ENCODE measurements at regions not wholly inside any gene's neighbourhood (a gene's known extent, or its start where the extent isn't known, plus 50 kb on each side); places are given as distances from the start of the nearest gene placed in this dataset.
A peak's percentile ranks its signal among the peaks of the same experiment; 100 is the strongest.

DNA sequence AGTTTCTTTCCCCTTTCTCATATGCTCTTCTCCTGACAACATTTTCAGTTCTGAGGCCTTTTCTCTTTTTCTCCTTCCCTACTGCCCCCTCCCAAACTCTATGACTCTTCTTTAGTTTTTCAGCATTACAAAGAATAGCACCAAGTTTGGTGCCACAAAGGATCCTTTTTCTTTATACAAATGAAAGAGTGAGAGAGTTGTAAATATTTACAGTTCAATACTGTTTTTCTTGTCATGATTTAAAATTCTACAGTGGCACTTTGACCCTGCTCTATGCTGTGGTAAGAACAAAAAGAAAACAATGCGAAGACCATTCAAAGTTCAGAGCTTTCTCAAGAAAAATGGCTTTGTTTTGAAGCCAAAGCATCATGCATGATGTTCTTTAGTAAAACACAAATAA is 667.9 kb upstream of the SGO1 start:
- Histone ChIP-seq H3K79me2 (replicated peaks; ENCODE audit: insufficient read depth) (no peaks in the 10 kb centered on the region), H3K4me3 (no peak overlapping the region), H2AFZ (no peak overlapping the region), H3K27me3 (ENCODE audit: insufficient read depth) (peaks cover 15% of the 10 kb centered on the region), H4K20me1 (replicated peaks; ENCODE audit: insufficient read depth) (no peaks in the 10 kb centered on the region), H3K27ac (ENCODE audit: low read depth) (no peak overlapping the region), H3F3A (replicated peaks; ENCODE audit: low read depth) (no peaks in the 10 kb centered on the region), H3K4me2 (peak overlapping the region; percentile 39; the same call in 1 of the 2 replicates), H3K36me3 (ENCODE audit: insufficient read depth) (no peaks in the 10 kb centered on the region), H3K4me1 (ENCODE audit: insufficient read depth) (peaks cover 24% of the 10 kb centered on the region; the same call in 1 of the 2 replicates), H3K9me2 (ENCODE audit: insufficient read depth) (no peaks in the 10 kb centered on the region)
- Mint-ChIP-seq H3K36me3 (ENCODE audit: low read depth) (no peaks in the 10 kb centered on the region; the same call in 2 of the 3 replicates), H3K9me3 (no peaks in the 10 kb centered on the region), H3K4me1 (peaks cover 14% of the 10 kb centered on the region), H3K27ac (no peak overlapping the region), H3K4me3 (no peak overlapping the region), H3K27me3 (ENCODE audit: insufficient read depth, low read depth, poor library complexity) (no peaks in the 10 kb centered on the region)
- no peak for DNase-seq (ENCODE audit: low spot score)
- no peak for TF ChIP-seq ZNF114 (CRISPR knock-in tag; IDR thresholded peaks at IDR 0.05)
- TF ChIP-seq NANOG (IDR thresholded peaks at IDR 0.05; ENCODE audit: borderline replicate concordance) = no peak
- TF ChIP-seq STAT1 (IDR thresholded peaks at IDR 0.05; ENCODE audit: unreplicated experiment) = no peak
- no peak for TF ChIP-seq ZNF331 (CRISPR knock-in tag; IDR thresholded peaks at IDR 0.05; ENCODE audit: low read depth)
- TF ChIP-seq JUNB (IDR thresholded peaks at IDR 0.05; ENCODE audit: unreplicated experiment) = no peak
- TF ChIP-seq EZH2phosphoT487 (IDR thresholded peaks at IDR 0.05; ENCODE audit: unreplicated experiment) = no peak
- no peak for TF ChIP-seq CREB1 (CRISPR knock-in tag; IDR thresholded peaks at IDR 0.05; ENCODE audit: low read depth)
- TF ChIP-seq, protein P1, sequence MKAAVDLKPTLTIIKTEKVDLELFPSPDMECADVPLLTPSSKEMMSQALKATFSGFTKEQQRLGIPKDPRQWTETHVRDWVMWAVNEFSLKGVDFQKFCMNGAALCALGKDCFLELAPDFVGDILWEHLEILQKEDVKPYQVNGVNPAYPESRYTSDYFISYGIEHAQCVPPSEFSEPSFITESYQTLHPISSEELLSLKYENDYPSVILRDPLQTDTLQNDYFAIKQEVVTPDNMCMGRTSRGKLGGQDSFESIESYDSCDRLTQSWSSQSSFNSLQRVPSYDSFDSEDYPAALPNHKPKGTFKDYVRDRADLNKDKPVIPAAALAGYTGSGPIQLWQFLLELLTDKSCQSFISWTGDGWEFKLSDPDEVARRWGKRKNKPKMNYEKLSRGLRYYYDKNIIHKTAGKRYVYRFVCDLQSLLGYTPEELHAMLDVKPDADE (IDR thresholded peaks at IDR 0.05) = no peak
- TF ChIP-seq EZH2 (IDR thresholded peaks at IDR 0.05; ENCODE audit: low read depth, unreplicated experiment) = no peak
- TF ChIP-seq, protein P2, sequence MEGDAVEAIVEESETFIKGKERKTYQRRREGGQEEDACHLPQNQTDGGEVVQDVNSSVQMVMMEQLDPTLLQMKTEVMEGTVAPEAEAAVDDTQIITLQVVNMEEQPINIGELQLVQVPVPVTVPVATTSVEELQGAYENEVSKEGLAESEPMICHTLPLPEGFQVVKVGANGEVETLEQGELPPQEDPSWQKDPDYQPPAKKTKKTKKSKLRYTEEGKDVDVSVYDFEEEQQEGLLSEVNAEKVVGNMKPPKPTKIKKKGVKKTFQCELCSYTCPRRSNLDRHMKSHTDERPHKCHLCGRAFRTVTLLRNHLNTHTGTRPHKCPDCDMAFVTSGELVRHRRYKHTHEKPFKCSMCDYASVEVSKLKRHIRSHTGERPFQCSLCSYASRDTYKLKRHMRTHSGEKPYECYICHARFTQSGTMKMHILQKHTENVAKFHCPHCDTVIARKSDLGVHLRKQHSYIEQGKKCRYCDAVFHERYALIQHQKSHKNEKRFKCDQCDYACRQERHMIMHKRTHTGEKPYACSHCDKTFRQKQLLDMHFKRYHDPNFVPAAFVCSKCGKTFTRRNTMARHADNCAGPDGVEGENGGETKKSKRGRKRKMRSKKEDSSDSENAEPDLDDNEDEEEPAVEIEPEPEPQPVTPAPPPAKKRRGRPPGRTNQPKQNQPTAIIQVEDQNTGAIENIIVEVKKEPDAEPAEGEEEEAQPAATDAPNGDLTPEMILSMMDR (conservative IDR thresholded peaks at IDR 0.05; ENCODE audit: low read depth in 2 of 2) = no peak
- TF ChIP-seq POLR2AphosphoS5 (IDR thresholded peaks at IDR 0.05; ENCODE audit: low read depth) = no peak
- TF ChIP-seq, protein P3, sequence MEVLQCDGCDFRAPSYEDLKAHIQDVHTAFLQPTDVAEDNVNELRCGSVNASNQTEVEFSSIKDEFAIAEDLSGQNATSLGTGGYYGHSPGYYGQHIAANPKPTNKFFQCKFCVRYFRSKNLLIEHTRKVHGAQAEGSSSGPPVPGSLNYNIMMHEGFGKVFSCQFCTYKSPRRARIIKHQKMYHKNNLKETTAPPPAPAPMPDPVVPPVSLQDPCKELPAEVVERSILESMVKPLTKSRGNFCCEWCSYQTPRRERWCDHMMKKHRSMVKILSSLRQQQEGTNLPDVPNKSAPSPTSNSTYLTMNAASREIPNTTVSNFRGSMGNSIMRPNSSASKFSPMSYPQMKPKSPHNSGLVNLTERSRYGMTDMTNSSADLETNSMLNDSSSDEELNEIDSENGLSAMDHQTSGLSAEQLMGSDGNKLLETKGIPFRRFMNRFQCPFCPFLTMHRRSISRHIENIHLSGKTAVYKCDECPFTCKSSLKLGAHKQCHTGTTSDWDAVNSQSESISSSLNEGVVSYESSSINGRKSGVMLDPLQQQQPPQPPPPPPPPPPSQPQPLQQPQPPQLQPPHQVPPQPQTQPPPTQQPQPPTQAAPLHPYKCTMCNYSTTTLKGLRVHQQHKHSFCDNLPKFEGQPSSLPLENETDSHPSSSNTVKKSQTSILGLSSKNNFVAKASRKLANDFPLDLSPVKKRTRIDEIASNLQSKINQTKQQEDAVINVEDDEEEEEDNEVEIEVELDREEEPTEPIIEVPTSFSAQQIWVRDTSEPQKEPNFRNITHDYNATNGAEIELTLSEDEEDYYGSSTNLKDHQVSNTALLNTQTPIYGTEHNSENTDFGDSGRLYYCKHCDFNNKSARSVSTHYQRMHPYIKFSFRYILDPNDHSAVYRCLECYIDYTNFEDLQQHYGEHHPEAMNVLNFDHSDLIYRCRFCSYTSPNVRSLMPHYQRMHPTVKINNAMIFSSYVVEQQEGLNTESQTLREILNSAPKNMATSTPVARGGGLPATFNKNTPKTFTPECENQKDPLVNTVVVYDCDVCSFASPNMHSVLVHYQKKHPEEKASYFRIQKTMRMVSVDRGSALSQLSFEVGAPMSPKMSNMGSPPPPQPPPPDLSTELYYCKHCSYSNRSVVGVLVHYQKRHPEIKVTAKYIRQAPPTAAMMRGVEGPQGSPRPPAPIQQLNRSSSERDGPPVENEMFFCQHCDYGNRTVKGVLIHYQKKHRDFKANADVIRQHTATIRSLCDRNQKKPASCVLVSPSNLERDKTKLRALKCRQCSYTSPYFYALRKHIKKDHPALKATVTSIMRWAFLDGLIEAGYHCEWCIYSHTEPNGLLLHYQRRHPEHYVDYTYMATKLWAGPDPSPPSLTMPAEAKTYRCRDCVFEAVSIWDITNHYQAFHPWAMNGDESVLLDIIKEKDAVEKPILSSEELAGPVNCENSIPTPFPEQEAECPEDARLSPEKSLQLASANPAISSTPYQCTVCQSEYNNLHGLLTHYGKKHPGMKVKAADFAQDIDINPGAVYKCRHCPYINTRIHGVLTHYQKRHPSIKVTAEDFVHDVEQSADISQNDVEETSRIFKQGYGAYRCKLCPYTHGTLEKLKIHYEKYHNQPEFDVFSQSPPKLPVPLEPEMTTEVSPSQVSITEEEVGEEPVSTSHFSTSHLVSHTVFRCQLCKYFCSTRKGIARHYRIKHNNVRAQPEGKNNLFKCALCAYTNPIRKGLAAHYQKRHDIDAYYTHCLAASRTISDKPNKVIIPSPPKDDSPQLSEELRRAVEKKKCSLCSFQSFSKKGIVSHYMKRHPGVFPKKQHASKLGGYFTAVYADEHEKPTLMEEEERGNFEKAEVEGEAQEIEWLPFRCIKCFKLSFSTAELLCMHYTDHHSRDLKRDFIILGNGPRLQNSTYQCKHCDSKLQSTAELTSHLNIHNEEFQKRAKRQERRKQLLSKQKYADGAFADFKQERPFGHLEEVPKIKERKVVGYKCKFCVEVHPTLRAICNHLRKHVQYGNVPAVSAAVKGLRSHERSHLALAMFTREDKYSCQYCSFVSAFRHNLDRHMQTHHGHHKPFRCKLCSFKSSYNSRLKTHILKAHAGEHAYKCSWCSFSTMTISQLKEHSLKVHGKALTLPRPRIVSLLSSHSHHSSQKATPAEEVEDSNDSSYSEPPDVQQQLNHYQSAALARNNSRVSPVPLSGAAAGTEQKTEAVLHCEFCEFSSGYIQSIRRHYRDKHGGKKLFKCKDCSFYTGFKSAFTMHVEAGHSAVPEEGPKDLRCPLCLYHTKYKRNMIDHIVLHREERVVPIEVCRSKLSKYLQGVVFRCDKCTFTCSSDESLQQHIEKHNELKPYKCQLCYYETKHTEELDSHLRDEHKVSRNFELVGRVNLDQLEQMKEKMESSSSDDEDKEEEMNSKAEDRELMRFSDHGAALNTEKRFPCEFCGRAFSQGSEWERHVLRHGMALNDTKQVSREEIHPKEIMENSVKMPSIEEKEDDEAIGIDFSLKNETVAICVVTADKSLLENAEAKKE (CRISPR knock-in tag; IDR thresholded peaks at IDR 0.05) = no peak
- TF ChIP-seq, protein P4, sequence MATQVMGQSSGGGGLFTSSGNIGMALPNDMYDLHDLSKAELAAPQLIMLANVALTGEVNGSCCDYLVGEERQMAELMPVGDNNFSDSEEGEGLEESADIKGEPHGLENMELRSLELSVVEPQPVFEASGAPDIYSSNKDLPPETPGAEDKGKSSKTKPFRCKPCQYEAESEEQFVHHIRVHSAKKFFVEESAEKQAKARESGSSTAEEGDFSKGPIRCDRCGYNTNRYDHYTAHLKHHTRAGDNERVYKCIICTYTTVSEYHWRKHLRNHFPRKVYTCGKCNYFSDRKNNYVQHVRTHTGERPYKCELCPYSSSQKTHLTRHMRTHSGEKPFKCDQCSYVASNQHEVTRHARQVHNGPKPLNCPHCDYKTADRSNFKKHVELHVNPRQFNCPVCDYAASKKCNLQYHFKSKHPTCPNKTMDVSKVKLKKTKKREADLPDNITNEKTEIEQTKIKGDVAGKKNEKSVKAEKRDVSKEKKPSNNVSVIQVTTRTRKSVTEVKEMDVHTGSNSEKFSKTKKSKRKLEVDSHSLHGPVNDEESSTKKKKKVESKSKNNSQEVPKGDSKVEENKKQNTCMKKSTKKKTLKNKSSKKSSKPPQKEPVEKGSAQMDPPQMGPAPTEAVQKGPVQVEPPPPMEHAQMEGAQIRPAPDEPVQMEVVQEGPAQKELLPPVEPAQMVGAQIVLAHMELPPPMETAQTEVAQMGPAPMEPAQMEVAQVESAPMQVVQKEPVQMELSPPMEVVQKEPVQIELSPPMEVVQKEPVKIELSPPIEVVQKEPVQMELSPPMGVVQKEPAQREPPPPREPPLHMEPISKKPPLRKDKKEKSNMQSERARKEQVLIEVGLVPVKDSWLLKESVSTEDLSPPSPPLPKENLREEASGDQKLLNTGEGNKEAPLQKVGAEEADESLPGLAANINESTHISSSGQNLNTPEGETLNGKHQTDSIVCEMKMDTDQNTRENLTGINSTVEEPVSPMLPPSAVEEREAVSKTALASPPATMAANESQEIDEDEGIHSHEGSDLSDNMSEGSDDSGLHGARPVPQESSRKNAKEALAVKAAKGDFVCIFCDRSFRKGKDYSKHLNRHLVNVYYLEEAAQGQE (IDR thresholded peaks at IDR 0.05; ENCODE audit: unreplicated experiment) = no peak
- ATAC-seq = no peak; the same call in 2 of the 3 replicates
